ENCODE measurements at regions not wholly inside any gene's neighbourhood (a gene's known extent, or its start where the extent isn't known, plus 50 kb on each side); places are given as distances from the start of the nearest gene placed in this dataset.

GRCh38 chr1:18535391-18536210, 54.9 kb downstream of the KLHDC7A start:
- no peak for DNase-seq (ENCODE audit: low read depth)
- H3K4me3 ChIP-seq (ENCODE audit: low read length) = no peak overlapping the region
- no peak for TF ChIP-seq CTCF (conservative IDR thresholded peaks at IDR 0.05; ENCODE audit: low read depth, low read length)

DNA sequence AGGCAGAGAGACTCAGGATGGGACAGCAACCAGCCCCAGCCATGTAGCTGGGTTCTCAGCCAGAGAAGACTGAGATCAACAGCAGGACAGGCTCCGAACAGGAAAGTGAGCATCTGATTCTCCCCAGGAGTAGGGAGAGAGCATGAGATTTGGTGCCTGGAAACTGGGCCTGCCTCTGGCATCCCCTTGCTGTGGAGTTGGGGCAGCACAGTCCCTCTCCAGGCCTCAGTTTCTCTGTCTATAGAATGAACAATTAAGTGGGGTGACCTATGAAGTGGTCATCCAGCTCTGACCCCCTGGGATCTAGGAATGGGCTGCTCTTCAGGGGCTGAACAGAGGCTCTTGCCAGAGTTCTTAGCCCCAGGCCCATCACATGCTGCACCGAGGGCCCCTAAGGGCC, 55.6 kb downstream of the KLHDC7A start:
- no peak overlapping the region for H3K4me3 ChIP-seq (ENCODE audit: low read length)
- DNase-seq (ENCODE audit: low read depth) = no peak
- no peak for TF ChIP-seq CTCF (conservative IDR thresholded peaks at IDR 0.05; ENCODE audit: low read depth, low read length)

- no peak overlapping the region for H3K4me3 ChIP-seq (ENCODE audit: low read length)
- no peak for TF ChIP-seq CTCF (conservative IDR thresholded peaks at IDR 0.05; ENCODE audit: low read depth, low read length)
- DNase-seq (ENCODE audit: low read depth) = no peak
These were observed 56.2 kb downstream of the KLHDC7A start for GRCh38 chr1:18536915-18537314.

DNA sequence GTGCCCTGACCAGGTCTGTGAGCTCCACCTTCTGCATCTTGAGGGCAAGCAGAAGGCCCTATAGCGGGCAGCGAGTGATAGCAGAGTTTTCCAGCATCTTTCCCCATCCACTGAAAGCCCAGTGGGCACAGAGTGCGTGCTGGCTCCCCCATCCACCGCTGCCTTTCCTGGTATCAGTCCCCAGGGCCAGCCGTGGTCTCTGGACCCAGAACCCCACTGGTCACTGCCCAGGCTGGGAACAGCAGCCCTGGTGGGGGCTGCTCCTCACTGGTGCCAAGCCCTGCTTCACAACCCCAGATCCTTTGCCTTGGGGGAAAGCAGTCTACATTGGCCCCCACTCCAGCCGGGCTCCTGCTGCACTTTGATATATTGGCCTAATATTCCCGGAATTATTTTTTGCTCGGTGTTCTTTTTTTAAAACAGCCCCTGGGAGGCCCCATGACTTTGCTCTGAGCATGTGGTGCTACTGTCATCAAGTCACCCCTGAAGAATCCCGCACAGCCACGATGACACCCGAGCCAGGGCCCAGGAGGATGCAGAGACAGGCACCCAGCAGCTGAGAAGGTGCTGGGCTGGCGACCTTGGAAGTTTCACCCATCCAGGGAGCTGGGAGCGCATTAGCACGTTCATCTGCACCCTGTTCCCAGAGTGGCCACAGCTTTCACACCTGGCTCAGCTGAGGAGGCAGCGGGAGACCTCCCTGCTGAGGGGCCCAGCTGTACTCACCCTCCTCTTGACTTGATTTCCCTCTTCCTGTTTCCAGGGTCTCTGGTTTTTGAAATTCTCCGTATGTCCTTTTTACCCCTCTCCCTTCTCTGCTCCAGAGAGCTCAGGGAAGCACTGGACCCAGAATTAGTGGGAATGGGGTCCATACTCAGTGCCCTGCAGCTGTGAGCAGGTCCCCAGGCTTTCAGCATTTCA, 56.9 kb downstream of the KLHDC7A start:
- DNase-seq (ENCODE audit: low read depth) = no peak
- no peak for TF ChIP-seq CTCF (conservative IDR thresholded peaks at IDR 0.05; ENCODE audit: low read depth, low read length)
- H3K4me3 ChIP-seq (ENCODE audit: low read length) = no peak overlapping the region

DNA sequence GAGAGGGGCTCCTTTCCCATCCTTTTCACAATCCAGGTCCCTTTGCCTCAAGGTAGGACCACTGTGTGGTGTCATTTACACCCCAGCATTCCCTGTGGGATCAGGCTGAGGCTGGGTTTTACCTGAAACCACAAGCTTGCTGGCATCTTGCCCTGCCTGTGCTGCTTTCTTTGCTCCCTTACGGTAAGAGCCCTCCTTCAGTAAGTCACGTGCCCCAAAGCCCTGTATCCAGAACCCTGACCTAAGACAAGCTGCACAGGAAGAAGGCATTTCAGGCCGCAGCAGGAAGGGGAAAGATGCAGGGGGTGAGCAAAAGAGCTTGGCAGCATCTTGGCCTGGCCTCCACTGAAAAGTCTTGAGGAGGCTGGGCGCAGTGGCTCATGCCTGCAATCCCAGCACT, 58.4 kb downstream of the KLHDC7A start:
- H3K4me3 ChIP-seq (ENCODE audit: low read length) = no peak overlapping the region
- TF ChIP-seq CTCF (conservative IDR thresholded peaks at IDR 0.05; ENCODE audit: low read depth, low read length) = no peak
- DNase-seq (ENCODE audit: low read depth) = no peak

DNA sequence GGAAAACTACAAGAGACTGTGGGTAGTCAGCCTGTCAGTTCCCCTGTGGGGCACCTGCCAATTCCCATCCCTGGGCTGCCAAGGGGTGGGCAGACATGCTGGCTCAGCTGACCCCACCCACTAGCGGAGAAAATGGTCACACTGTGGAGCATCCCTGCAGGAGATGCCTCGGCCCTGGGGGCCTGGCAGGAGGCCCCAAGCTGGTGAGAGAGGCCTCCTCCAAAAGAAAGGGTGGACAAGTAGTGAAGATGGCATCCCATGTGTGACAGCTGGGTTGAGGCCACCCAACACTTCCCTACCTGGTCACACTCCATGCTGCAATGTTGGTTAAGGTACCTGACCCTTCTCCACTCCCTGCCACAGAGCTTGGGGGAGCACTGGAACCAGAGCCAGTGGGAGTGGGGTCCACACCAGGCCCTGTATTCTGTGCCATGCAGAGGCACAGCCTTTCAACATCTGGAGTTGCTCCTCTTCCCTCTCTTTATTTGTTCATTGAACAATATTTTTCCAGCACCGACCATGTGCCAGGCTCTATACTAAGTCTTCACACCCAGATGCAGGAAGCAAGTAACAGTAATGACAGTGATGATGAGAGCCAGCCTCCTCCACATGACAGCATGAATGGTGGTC, 59.5 kb downstream of the KLHDC7A start:
- DNase-seq (ENCODE audit: low read depth) = no peak
- no peak overlapping the region for H3K4me3 ChIP-seq (ENCODE audit: low read length)
- no peak for TF ChIP-seq CTCF (conservative IDR thresholded peaks at IDR 0.05; ENCODE audit: low read depth, low read length)

Measured in retinal pigment epithelial cell (primary cell).